B cell (primary cell): ENCODE measurements at regions not wholly inside any gene's neighbourhood (a gene's known extent, or its start where the extent isn't known, plus 50 kb on each side); places are given as distances from the start of the nearest gene placed in this dataset.

Experiments used
- ATAC-seq: fragments of 200-7000 bp; cut with Tn5 transposase; one replicate; pipeline ENCODE4 v1.10.0; 2021; ENCODE audit warnings: low read depth, mild to moderate bottlenecking, moderate number of reproducible peaks, moderate library complexity
- CTCF ChIA-PET: fragments of 350-600 bp; sonication (Branson Sonifier 250); formaldehyde crosslinking; loops from one replicate; lab custom pipeline; 2021; ENCODE audit warnings: antibody characterized with exemption, inconsistent platforms; lab: Charles Lee
- POLR2A ChIA-PET: fragments of 350-600 bp; sonication (Branson Sonifier 250); formaldehyde crosslinking; loops from one replicate; lab custom pipeline; 2021; ENCODE audit warnings: antibody characterized with exemption; lab: Charles Lee
- DNase-seq: peaks from one replicate; pipeline ENCODE4 v3.0.0; 2013
- H2AFZ ChIP-seq: 2 replicates; pipeline ENCODE4 v1.6.1; 2012; ENCODE audit warnings: mild to moderate bottlenecking, low read depth, low read length; ENCODE audit not compliant: insufficient read depth, poor library complexity, severe bottlenecking
- H3K27ac ChIP-seq, 2 donors: 1 replicate in 1 of 2; 2 replicates in 1 of 2; pipeline ENCODE4 v1.5.1; 2012 to 2013; ENCODE audit warnings: low read length in 2 of 2, mild to moderate bottlenecking in 2 of 2, moderate library complexity in 1 of 2
- H3K27me3 ChIP-seq, 4 experiments: fragments of 200-600 bp in 1 of 4; sonication (generic) in 1 of 4; replicated peaks in 1 of 4; 1 replicate in 2 of 4; 2 replicates in 2 of 4; pipeline versions ENCODE4 v1.6.1 to v1.7.0; 2013 to 2016; ENCODE audit warnings: low read length in 3 of 4, mild to moderate bottlenecking in 2 of 4, mixed read lengths in 1 of 4, moderate library complexity in 1 of 4; ENCODE audit not compliant: insufficient read depth in 4 of 4, control insufficient read depth in 3 of 4; ENCODE audit errors: control extremely low read depth in 1 of 4
- H3K36me3 ChIP-seq, 2 experiments: replicated peaks in 1 of 2; 1 replicate in 1 of 2; 2 replicates in 1 of 2; pipeline versions ENCODE4 v1.6.1 to v1.7.1; 2013; ENCODE audit warnings: low read length in 1 of 2; ENCODE audit not compliant: insufficient read depth in 2 of 2, control insufficient read depth in 1 of 2; ENCODE audit errors: control extremely low read depth in 1 of 2, extremely low read depth in 1 of 2
- H3K4me1 ChIP-seq, 2 donors: fragments of 200-600 bp in 1 of 2; sonication (generic) in 1 of 2; 1 replicate in 1 of 2; 2 replicates in 1 of 2; pipeline versions ENCODE4 v1.5.1 to v1.6.1; 2013 to 2017; ENCODE audit warnings: low read length in 2 of 2; ENCODE audit not compliant: control insufficient read depth in 2 of 2, insufficient read depth in 2 of 2
- H3K4me2 ChIP-seq: replicated peaks from 2 replicates; pipeline ENCODE3; 2012; ENCODE audit warnings: mild to moderate bottlenecking, low read depth, low read length; ENCODE audit not compliant: poor library complexity, severe bottlenecking
- H3K4me3 ChIP-seq, 5 experiments: fragments of 200-600 bp in 1 of 5; sonication (generic) in 1 of 5; 1 replicate in 3 of 5; 2 replicates in 2 of 5; pipeline versions ENCODE4 v1.5.1 to v1.7.0; 2011 to 2016; ENCODE audit warnings: low read length in 4 of 5, mild to moderate bottlenecking in 4 of 5, low read depth in 2 of 5, control low read depth in 1 of 5, moderate library complexity in 1 of 5; ENCODE audit not compliant: insufficient read depth in 1 of 5; ENCODE audit errors: control extremely low read depth in 1 of 5, extremely low read depth in 1 of 5
- H3K79me2 ChIP-seq: fragments of 200-600 bp; sonication (generic); one replicate; pipeline ENCODE4 v1.6.0; 2016; ENCODE audit warnings: low read length; ENCODE audit not compliant: control insufficient read depth, insufficient read depth
- H3K9ac ChIP-seq: fragments of 200-600 bp; sonication (generic); 2 replicates; pipeline ENCODE4 v1.6.1; 2017; ENCODE audit warnings: mild to moderate bottlenecking, low read length, moderate library complexity
- H3K9me3 ChIP-seq, 3 donors: one replicate each; pipeline versions ENCODE4 v1.6.1 to v1.7.1; 2013; ENCODE audit warnings: low read length in 2 of 3; ENCODE audit not compliant: control insufficient read depth in 2 of 3, insufficient read depth in 1 of 3; ENCODE audit errors: control extremely low read depth in 1 of 3
- H4K20me1 ChIP-seq: 2 replicates; pipeline ENCODE4 v1.6.0; 2012; ENCODE audit warnings: mild to moderate bottlenecking, low read length; ENCODE audit not compliant: insufficient read depth, control insufficient read depth, poor library complexity, severe bottlenecking
- H3K27ac Mint-ChIP-seq: one replicate; pipeline ENCODE4 v1.8.0; 2021; ENCODE audit warnings: mixed read lengths
- H3K27me3 Mint-ChIP-seq: one replicate; pipeline ENCODE4 v1.8.0; 2021; ENCODE audit warnings: mixed read lengths
- H3K4me1 Mint-ChIP-seq: one replicate; pipeline ENCODE4 v1.8.0; 2021; ENCODE audit warnings: mixed read lengths
- H3K4me3 Mint-ChIP-seq: one replicate; pipeline ENCODE4 v1.8.0; 2021; ENCODE audit warnings: mixed read lengths
- H3K9me3 Mint-ChIP-seq: one replicate; pipeline ENCODE4 v1.8.0; 2022; ENCODE audit warnings: mixed read lengths; ENCODE audit not compliant: insufficient read depth
- CTCF ChIP-seq: fragments of 200-600 bp; IDR thresholded peaks from one replicate; pipeline ENCODE4 v1.8.0; 2022; ENCODE audit warnings: antibody characterized with exemption, mild to moderate bottlenecking
- EZH2 ChIP-seq: IDR thresholded peaks from 2 replicates; pipeline ENCODE4 v1.6.1; 2012; ENCODE audit warnings: borderline replicate concordance, low read depth, mild to moderate bottlenecking, moderate library complexity, low read length; ENCODE audit not compliant: insufficient read depth, poor library complexity, severe bottlenecking
- WGBS: methylation state at CpG from one replicate; pipeline ENCODE4 v1.1.5; 2013; ENCODE audit warnings: missing lambda C conversion rate; ENCODE audit not compliant: insufficient coverage; 5-methylcytosine and 5-hydroxymethylcytosine counted together
- intact Hi-C: fragments of 100-400 bp; cut with micrococcal nuclease; formaldehyde crosslinking; loops from one replicate; pipeline ENCODE4 v1.10.0; 2022

GRCh38 chr6:115634131-115634530 is 426.6 kb downstream of the FRK start:
- Histone ChIP-seq H3K9me3 (no peaks in the 10 kb centered on the region), H3K4me3 (no peak overlapping the region), H3K4me2 (no peak overlapping the region), H3K9ac (no peak overlapping the region), H3K36me3 (no peaks in the 10 kb centered on the region), H2AFZ (no peak overlapping the region), H3K4me1 (no peaks in the 10 kb centered on the region), H3K27me3 (no peaks in the 10 kb centered on the region), H4K20me1 (no peaks in the 10 kb centered on the region), H3K27ac (no peak overlapping the region), H3K79me2 (no peaks in the 10 kb centered on the region)
- H3K4me3 Mint-ChIP-seq: no peak overlapping the region
- ChIA-PET POLR2A (no interaction called here), CTCF (no interaction called here)
- H3K4me1 Mint-ChIP-seq: no peaks in the 10 kb centered on the region
- ATAC-seq (no peak), DNase-seq (no peak)
- WGBS: no CpG with 5 or more reads among the region's 2 CpGs
- no peaks in the 10 kb centered on the region for H3K9me3 Mint-ChIP-seq
- TF ChIP-seq EZH2 (no peak), CTCF (no peak)
- intact Hi-C loops: no loop called here
- no peak overlapping the region for H3K27ac Mint-ChIP-seq
- no peaks in the 10 kb centered on the region for H3K27me3 Mint-ChIP-seq

- no peak for ATAC-seq
- Mint-ChIP-seq H3K4me1 (no peaks in the 10 kb centered on the region), H3K9me3 (no peaks in the 10 kb centered on the region), H3K4me3 (no peak overlapping the region), H3K27ac (no peak overlapping the region), H3K27me3 (no peaks in the 10 kb centered on the region)
- no peaks in the 10 kb centered on the region for H3K36me3 ChIP-seq
- ChIA-PET CTCF (no interaction called here), POLR2A (no interaction called here)
- H3K27ac ChIP-seq: no peak overlapping the region
- H3K9ac ChIP-seq: no peak overlapping the region
- H3K9me3 ChIP-seq: no peaks in the 10 kb centered on the region
- H3K79me2 ChIP-seq: no peaks in the 10 kb centered on the region
- H3K4me1 ChIP-seq: no peaks in the 10 kb centered on the region
- intact Hi-C loops: no loop called here
- no peaks in the 10 kb centered on the region for H4K20me1 ChIP-seq
- no peak overlapping the region for H3K4me2 ChIP-seq
- no peaks in the 10 kb centered on the region for H3K27me3 ChIP-seq
- DNase-seq: no peak
- no peak overlapping the region for H3K4me3 ChIP-seq
- TF ChIP-seq CTCF: no peak
- TF ChIP-seq EZH2: no peak
- no peak overlapping the region for H2AFZ ChIP-seq
These were observed 429.7 kb downstream of the FRK start for GRCh38 chr6:115631028-115631427.
